PC-3 (cell line): ENCODE measurements at regions not wholly inside any gene's neighbourhood (a gene's known extent, or its start where the extent isn't known, plus 50 kb on each side); places are given as distances from the start of the nearest gene placed in this dataset.
"Not testable (repeated sequence)": the region's sequence is repeated elsewhere in the genome, so short reads cannot be mapped to it uniquely, and the experiment has no call there.

Source experiments
- CTCF ChIP-seq: fragments of 300-600 bp; sonication (generic); conservative IDR thresholded peaks from 2 replicates; pipeline ENCODE4 v1.5.1; 2017; ENCODE audit warnings: antibody characterized with exemption, low read depth, mild to moderate bottlenecking, low read length
- EZH2 ChIP-seq: fragments of 300-600 bp; sonication (generic); IDR thresholded peaks from one replicate; pipeline ENCODE4 v1.6.1; 2017; ENCODE audit warnings: antibody characterized with exemption, mild to moderate bottlenecking, low read length; ENCODE audit not compliant: unreplicated experiment
- EZH2phosphoT487 ChIP-seq: fragments of 300-600 bp; sonication (generic); IDR thresholded peaks from 2 replicates; pipeline ENCODE4 v1.6.1; 2018; ENCODE audit warnings: mild to moderate bottlenecking, antibody characterized with exemption, low read length, borderline replicate concordance

GRCh38 chr5:127182631-127183030, 108.0 kb upstream of the MEGF10 start:
- TF ChIP-seq CTCF, EZH2, EZH2phosphoT487: not testable (repeated sequence)
